Naive B cell (primary cell): ENCODE measurements at regions not wholly inside any gene's neighbourhood (a gene's known extent, or its start where the extent isn't known, plus 50 kb on each side); places are given as distances from the start of the nearest gene placed in this dataset.

ENCODE experiments used
- ATAC-seq, 2 donors: fragments of 150-1000 bp; cut with Tn5 transposase; 2 replicates each; pipeline ENCODE4 v1.10.0; 2021; ENCODE audit warnings: low read depth in 2 of 2, mild to moderate bottlenecking in 2 of 2, moderate library complexity in 2 of 2
- DNase-seq: peaks from one replicate; pipeline ENCODE4 v3.0.0; 2022
- H3K27ac Mint-ChIP-seq, 6 donors: one replicate each; pipeline ENCODE4 v1.8.0; 2020 to 2022; ENCODE audit warnings: mild to moderate bottlenecking in 6 of 6, mixed read lengths in 6 of 6, moderate library complexity in 5 of 6, inconsistent platforms in 2 of 6
- H3K27me3 Mint-ChIP-seq, 3 donors: one replicate each; pipeline ENCODE4 v1.8.0; 2021 to 2022; ENCODE audit warnings: mixed read lengths in 3 of 3, mild to moderate bottlenecking in 1 of 3
- H3K36me3 Mint-ChIP-seq, 2 donors: one replicate each; pipeline ENCODE4 v1.8.0; 2020 to 2022; ENCODE audit warnings: mixed read lengths in 2 of 2, inconsistent platforms in 1 of 2, mild to moderate bottlenecking in 1 of 2
- H3K4me1 Mint-ChIP-seq, 3 donors: one replicate each; pipeline ENCODE4 v1.8.0; 2020 to 2022; ENCODE audit warnings: mixed read lengths in 3 of 3, inconsistent platforms in 1 of 3, mild to moderate bottlenecking in 1 of 3, moderate library complexity in 1 of 3
- H3K4me3 Mint-ChIP-seq, 8 donors: one replicate each; pipeline ENCODE4 v1.8.0; 2020 to 2022; ENCODE audit warnings: mild to moderate bottlenecking in 8 of 8, mixed read lengths in 8 of 8, moderate library complexity in 8 of 8, inconsistent platforms in 2 of 8
- H3K9me3 Mint-ChIP-seq, 7 donors: one replicate each; pipeline ENCODE4 v1.8.0; 2020 to 2022; ENCODE audit warnings: mixed read lengths in 7 of 7, mild to moderate bottlenecking in 5 of 7, inconsistent platforms in 2 of 7, moderate library complexity in 1 of 7

DNA sequence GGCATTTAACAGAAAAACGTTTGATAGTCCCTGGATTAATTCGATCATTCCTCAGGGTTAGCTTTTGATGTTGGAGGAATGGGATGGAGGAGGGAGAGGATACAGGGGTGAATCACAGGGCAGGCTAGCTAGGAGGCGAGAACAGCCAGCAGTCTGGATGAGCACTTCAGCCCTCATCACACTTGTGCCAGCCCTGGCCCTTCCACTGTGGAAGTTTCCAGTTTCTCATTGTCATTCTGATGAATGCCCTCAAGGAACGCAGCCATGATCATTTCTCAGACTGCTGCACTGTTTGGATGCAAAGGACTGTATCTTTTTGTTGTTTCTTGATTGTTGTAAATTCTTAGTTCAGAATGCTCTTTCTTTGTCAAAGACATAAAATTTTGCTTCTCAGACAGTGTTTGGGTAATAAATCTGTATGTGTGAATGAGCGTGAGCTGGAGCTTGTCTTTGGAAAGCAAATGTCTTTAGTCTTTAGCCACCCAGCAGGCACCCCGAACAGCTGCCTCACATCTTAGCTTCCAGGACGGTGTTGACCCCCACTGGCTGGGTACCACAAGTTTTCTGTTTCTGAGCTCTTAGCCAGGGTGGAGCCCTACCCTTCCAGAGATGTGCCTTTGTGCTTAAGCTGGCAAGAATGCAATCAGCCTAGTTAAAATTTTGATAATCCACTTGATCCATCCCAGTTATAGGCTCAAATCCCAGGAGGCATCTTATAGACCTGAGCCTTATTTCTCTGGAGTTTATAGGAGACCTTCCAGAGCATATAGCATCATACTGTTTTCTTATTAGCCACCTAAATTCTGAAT, 121.1 kb downstream of the PDCD6IP start:
- ATAC-seq (no peak), DNase-seq (no peak)
- Mint-ChIP-seq H3K27ac (no peak overlapping the region), H3K9me3 (no peaks in the 10 kb centered on the region), H3K4me1 (peaks cover 4 to 7% (median 5%) of the 10 kb centered on the region in 3 donors), H3K4me3 (no peak overlapping the region), H3K36me3 (no peaks in the 10 kb centered on the region), H3K27me3 (no peaks in the 10 kb centered on the region)

DNA sequence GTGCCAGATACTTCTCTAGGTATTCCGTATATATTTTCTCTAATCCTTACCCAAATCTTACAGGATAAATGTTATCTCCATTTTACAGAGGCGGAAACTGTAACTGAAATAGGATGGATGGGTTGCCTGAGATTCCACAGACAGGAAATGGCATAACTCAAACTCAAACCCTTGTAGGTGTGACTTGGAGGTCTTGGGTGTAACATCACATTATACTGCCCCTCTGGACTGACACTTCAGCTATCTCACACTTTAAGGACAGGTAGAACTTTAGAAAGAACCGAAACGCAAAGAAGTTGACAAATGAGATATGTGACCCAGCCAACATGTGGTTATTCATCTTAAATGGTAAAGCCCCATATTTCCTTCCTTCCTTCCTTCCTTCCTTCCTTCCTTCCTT, 122.1 kb downstream of the PDCD6IP start:
- H3K27me3 Mint-ChIP-seq: no peaks in the 10 kb centered on the region
- no peak for ATAC-seq
- DNase-seq: no peak
- H3K36me3 Mint-ChIP-seq: no peaks in the 10 kb centered on the region
- peaks cover 4 to 7% (median 5%) of the 10 kb centered on the region in 3 donors for H3K4me1 Mint-ChIP-seq
- H3K27ac Mint-ChIP-seq: no peak overlapping the region
- H3K9me3 Mint-ChIP-seq: no peaks in the 10 kb centered on the region
- no peak overlapping the region for H3K4me3 Mint-ChIP-seq

DNA sequence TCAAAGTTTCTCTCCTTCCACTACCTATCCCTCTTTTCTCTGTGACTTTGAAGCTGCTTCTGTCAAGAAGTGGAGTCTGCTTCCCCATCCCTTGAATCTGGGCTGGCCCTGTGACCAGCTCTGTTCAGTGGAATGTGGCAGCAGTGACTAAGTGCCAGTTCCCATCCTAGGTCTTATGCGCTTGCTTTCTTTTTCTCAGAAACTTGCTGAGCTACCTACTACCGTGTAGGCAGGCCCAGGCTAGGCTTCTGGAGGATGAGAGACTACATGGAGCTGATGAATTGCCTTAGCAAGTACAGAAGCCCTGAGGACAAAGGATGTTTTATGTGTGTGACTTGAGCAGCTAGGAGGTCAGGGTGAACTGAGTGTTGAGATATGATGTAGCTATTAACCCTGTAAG, 123.2 kb downstream of the PDCD6IP start:
- peaks cover 0 to 7% (median 0%) of the 10 kb centered on the region in 3 donors for H3K4me1 Mint-ChIP-seq
- H3K4me3 Mint-ChIP-seq: no peak overlapping the region
- no peaks in the 10 kb centered on the region for H3K36me3 Mint-ChIP-seq
- no peaks in the 10 kb centered on the region for H3K9me3 Mint-ChIP-seq
- DNase-seq (no peak), ATAC-seq (no peak)
- H3K27me3 Mint-ChIP-seq: no peaks in the 10 kb centered on the region
- no peak overlapping the region for H3K27ac Mint-ChIP-seq

DNA sequence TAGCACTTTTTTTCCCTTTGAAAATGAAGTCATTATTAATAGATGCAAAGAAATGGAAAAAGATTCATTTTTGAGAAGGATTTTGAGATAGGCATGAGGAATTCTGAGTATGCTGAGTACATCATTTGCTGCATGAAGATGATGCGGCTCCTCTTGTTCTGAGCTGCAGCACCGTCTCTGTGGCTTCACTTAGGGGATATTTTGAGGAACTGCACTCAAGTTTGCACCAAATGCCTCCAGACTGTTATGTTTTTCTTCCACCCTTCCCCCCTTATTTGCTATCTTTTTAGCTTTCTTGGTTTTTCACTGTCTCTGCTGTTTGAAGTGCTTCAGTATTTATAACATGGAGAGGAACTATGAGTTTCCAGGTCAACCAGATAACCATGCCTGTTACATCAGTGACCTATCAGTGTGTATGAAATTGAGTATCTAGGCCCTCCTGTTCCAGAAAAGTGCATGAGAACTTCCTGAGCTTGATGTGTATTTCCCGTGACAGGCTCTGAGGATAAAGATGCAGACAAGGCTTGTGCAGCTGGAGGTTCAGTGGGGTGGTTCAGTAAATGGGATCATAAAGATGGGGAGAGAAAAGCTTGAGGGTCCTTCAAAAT, 128.7 kb downstream of the PDCD6IP start:
- DNase-seq: no peak
- Mint-ChIP-seq H3K4me1 (no peaks in the 10 kb centered on the region), H3K27ac (no peak overlapping the region), H3K4me3 (no peak overlapping the region), H3K36me3 (no peaks in the 10 kb centered on the region), H3K27me3 (peaks cover 0 to 7% (median 0%) of the 10 kb centered on the region in 3 donors), H3K9me3 (peaks cover 0 to 3% (median 0%) of the 10 kb centered on the region in 7 donors)
- ATAC-seq: no peak

DNA sequence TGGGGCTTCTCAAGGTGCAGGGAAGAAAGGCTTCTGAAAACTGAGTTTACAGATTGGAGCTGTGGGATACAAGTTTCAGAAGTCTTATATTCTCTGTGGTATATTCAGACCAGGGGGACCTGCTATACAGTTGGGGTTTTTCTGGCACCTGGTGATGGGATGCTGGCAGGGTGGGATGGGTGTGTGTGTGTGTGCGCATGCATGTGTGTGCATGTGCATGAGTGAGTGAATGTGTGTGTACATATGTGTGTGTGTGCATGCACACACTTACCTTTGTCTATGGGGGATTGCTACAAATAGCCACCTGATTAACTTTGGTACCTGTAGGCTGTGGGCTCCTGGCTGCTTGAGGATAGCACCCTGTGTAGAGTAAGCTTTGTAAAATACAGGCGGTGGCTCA, 131.4 kb downstream of the PDCD6IP start:
- Mint-ChIP-seq H3K27me3 (peaks cover 0 to 7% (median 0%) of the 10 kb centered on the region in 3 donors), H3K4me3 (no peak overlapping the region), H3K36me3 (no peaks in the 10 kb centered on the region), H3K4me1 (no peaks in the 10 kb centered on the region), H3K9me3 (peaks cover 0 to 3% (median 0%) of the 10 kb centered on the region in 7 donors), H3K27ac (no peak overlapping the region)
- ATAC-seq (no peak), DNase-seq (no peak)

DNA sequence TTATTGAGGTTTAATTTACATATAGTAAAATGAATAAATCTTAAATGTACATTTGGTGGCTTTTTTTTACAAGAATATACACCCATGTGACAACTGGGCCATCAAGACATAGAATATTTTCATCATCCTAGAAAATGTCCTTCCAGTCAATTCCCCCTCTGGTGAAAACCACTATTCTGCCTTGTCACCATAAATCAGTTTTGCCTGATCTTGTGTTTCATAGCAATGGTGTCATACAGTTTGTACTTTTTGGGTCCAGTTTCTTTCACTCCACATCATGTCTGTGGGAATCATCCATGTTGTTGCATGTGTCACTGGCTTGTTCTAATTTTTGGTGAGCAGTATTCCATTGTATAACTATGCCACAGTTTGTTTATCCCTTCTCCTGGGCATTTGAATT, 133.1 kb downstream of the PDCD6IP start:
- no peak for DNase-seq
- Mint-ChIP-seq H3K27ac (no peak overlapping the region), H3K4me1 (no peaks in the 10 kb centered on the region), H3K4me3 (no peak overlapping the region), H3K27me3 (peaks cover 0 to 7% (median 0%) of the 10 kb centered on the region in 3 donors), H3K36me3 (peaks cover 0 to 8% of the 10 kb centered on the region in 2 donors), H3K9me3 (peaks cover 0 to 7% (median 1%) of the 10 kb centered on the region in 7 donors)
- no peak for ATAC-seq

DNA sequence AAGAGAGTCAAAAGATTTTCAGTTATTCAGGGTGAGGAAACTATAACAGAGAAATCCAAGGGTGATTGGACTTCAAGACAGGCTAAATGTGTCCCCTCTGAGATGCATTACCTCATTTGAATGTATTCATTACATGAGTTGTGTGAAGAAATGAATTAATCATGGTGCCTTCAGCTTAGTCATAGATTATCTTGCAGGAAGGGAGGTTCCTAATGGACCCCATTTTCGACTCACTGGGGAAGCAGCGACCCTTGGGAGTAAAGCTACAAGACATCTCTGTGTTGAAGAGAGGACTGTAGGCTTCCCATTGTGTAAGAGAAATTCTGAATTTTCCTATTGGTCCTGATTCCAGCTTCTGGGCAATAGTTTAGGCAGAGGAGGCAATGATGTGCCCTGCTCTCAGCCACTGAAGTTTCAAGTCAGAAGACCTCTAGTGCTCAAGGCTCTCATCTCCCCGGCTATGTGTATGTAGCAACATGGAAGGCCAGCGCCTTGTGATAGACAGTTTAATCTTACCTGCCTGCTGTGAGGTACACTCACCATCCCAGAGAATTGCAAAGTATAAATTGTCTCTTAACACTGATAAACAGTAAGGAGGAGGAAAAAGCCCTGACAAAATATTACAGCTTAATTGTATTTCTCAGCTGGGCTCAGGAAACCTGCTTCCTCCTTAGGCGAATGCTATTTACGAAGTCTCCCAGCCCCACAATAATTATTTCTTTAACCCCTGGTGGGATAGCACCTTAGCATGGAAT, 133.8 kb downstream of the PDCD6IP start:
- H3K27me3 Mint-ChIP-seq: peaks cover 0 to 7% (median 0%) of the 10 kb centered on the region in 3 donors
- peaks cover 0 to 7% (median 1%) of the 10 kb centered on the region in 7 donors for H3K9me3 Mint-ChIP-seq
- no peak for DNase-seq
- ATAC-seq: no peak
- no peaks in the 10 kb centered on the region for H3K4me1 Mint-ChIP-seq
- no peak overlapping the region for H3K27ac Mint-ChIP-seq
- H3K4me3 Mint-ChIP-seq: no peak overlapping the region
- H3K36me3 Mint-ChIP-seq: peaks cover 0 to 8% of the 10 kb centered on the region in 2 donors

DNA sequence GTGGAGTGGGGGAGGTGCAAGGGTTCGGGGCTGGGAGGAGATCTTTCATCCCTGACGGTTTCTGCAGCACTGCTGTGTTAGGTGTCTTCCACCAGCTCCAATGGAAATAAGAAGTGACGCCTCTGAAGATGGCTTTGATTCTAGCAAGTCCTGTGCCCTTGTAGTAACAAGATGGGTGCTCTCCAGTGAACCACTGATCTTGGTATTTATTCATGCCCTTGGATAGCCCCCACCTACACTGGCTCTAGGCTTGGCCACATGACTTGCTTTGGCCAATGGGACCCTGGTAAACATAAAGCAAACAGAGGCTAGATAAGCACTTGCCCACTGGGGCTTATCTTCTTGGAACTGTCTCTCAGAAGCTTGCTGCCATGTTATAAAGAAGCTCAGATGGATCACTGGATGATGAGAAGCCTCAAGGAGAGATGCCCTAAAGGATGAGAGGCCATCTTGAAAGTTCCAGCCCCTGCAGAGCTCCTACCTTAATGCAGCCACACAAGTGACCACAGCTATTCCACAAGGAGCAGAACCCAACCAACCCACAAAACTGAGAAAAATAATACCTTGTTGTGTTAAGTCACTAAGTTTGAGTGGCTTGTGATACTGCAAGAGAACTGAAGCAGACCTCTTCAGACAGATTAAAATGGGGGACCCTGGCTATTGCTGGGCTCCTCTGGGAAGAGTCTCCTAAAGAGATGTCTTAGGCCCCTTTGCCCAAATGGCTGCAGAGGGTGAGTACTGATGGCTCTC, 137.9 kb downstream of the PDCD6IP start:
- Mint-ChIP-seq H3K36me3 (peaks cover 0 to 8% of the 10 kb centered on the region in 2 donors), H3K9me3 (peaks cover 0 to 7% (median 0%) of the 10 kb centered on the region in 7 donors), H3K27me3 (peaks cover 0 to 8% (median 0%) of the 10 kb centered on the region in 3 donors), H3K4me3 (no peak overlapping the region), H3K4me1 (no peaks in the 10 kb centered on the region), H3K27ac (no peak overlapping the region)
- DNase-seq (no peak), ATAC-seq (no peak)

DNA sequence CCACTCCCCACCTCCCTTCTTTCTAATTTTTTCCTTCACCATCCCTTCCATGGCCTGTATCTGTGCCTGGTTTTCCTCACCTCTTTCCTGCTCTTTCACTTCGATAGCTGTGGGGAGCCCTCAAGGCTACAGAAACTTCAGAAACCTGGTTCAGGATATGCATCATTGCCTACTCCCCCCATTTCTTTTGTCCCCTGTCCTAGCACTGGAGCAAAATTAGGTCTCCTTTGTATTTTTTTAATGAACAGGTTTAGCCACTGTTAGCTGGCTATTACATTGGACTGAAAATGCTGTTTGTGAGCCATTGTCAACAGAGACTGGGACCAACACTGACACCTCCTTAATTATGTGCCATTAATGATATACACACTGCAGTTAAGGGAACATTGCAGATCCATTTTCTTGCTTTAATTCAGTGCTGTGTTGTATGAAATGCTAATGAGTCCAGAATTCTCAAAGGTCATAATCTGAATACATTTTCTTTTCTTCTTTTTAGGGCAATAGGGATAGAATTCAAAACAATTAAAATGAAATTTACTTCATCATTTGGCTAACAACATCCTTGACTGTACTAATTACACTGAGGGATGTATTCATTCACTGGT, 138.6 kb downstream of the PDCD6IP start:
- no peak for ATAC-seq
- H3K4me3 Mint-ChIP-seq: no peak overlapping the region

DNA sequence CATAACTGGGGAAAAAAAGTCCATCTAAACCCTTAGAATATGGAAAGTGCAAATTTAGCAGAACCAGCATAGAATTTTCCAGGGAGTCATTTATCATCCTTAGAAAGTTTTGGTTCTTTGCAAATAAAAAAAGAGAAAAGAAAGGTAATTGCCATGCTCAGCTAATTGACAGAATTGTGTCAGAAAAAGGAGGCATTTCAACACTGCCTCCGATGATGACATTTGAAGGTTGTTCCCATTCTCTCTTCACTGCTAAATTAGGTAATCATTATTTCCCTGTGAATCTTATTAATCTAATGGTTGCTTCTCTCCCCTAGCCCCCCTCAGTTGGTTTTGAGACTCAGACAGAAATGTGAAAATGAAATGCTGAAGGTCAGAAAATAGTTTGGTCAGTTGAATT, 139.2 kb downstream of the PDCD6IP start:
- peak overlapping the region in 1 of 6 donors; percentile 30 for H3K27ac Mint-ChIP-seq
- H3K27me3 Mint-ChIP-seq: peaks cover 0 to 8% (median 0%) of the 10 kb centered on the region in 3 donors
- H3K36me3 Mint-ChIP-seq: peaks cover 0 to 8% of the 10 kb centered on the region in 2 donors
- ATAC-seq (no peak), DNase-seq (no peak)
- H3K9me3 Mint-ChIP-seq: peaks cover 0 to 7% (median 0%) of the 10 kb centered on the region in 7 donors
- H3K4me3 Mint-ChIP-seq: no peak overlapping the region
- no peaks in the 10 kb centered on the region for H3K4me1 Mint-ChIP-seq

More for the DNA sequence above, 138.6 kb downstream of the PDCD6IP start:
- Mint-ChIP-seq H3K4me1 (no peaks in the 10 kb centered on the region), H3K27me3 (peaks cover 0 to 8% (median 0%) of the 10 kb centered on the region in 3 donors), H3K36me3 (peaks cover 0 to 8% of the 10 kb centered on the region in 2 donors), H3K9me3 (peaks cover 0 to 7% (median 0%) of the 10 kb centered on the region in 7 donors), H3K27ac (no peak overlapping the region)
- DNase-seq: no peak

DNA sequence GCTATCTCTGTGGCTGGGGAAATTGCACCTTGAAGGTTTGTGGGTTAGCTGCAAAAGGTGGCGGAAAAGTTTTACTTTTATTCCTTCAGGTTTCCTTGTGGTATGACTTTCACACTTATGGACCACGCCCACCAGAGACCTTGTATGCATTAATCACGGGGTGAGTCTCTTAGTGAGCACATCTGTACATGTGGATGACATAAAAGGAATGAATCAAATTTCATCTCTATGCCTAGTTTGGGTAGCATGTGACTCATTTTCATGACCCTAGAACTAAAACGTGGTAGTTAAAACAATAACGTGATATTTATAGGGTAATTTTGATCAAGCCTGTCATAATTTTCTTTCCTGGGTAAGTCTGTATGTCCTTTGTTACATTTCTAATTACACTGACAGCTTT, 141.7 kb downstream of the PDCD6IP start:
- H3K4me1 Mint-ChIP-seq: no peaks in the 10 kb centered on the region
- DNase-seq (no peak), ATAC-seq (no peak)
- H3K9me3 Mint-ChIP-seq: peaks cover 0 to 6% (median 0%) of the 10 kb centered on the region in 7 donors
- no peak overlapping the region for H3K4me3 Mint-ChIP-seq
- no peak overlapping the region for H3K27ac Mint-ChIP-seq
- peaks cover 0 to 8% (median 0%) of the 10 kb centered on the region in 3 donors for H3K27me3 Mint-ChIP-seq
- peaks cover 0 to 8% of the 10 kb centered on the region in 2 donors for H3K36me3 Mint-ChIP-seq

DNA sequence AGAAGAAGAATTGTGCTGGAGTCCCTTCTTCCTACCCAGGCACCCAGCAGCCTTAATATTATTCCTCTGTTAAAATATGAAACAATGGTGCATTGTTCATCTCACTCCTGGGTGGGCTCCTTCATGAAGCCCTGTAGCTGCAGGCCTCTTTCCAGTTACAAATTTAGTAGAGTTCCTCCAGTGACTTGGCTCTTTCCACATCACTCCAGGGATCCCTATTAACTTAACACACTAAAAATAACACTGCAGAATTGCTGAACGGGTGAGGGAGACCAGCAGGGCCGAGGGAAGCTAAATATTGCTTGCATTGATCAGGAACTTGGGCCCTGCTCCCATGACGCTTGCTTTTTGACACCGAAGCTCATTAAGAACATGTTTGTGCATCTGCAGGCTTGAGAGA, 142.3 kb downstream of the PDCD6IP start:
- ATAC-seq (no peak), DNase-seq (no peak)
- Mint-ChIP-seq H3K9me3 (no peaks in the 10 kb centered on the region), H3K27me3 (peaks cover 0 to 8% (median 0%) of the 10 kb centered on the region in 3 donors), H3K4me3 (no peak overlapping the region), H3K27ac (peak overlapping the region in 1 of 6 donors; percentile 1), H3K36me3 (peaks cover 0 to 2% of the 10 kb centered on the region in 2 donors), H3K4me1 (no peaks in the 10 kb centered on the region)
